ENCODE measurements at regions not wholly inside any gene's neighbourhood (a gene's known extent, or its start where the extent isn't known, plus 50 kb on each side); places are given as distances from the start of the nearest gene placed in this dataset.

- TF ChIP-seq CTCF (IDR thresholded peaks at IDR 0.05) (no peak), EP300 (IDR thresholded peaks at IDR 0.05) (no peak), POLR2A (IDR thresholded peaks at IDR 0.05) (no peak)
- Histone ChIP-seq H3K27me3 (no peaks in the 10 kb centered on the region), H3K36me3 (no peaks in the 10 kb centered on the region), H3K9me3 (peaks cover 0 to 12% (median 0%) of the 10 kb centered on the region in 4 donors), H3K27ac (no peak overlapping the region), H3K4me3 (no peak overlapping the region), H3K4me1 (no peaks in the 10 kb centered on the region)
- WGBS, 2 donors = 91 to 94% methylated on average over 1 of the region's 1 CpG
- no peak for DNase-seq (ENCODE audit: low spot score in 2 of 2)
Measured at GRCh38 chr6:146965110-146965689, 239.0 kb upstream of the STXBP5 start.

GRCh38 chr6:146968041-146968760, 236.0 kb upstream of the STXBP5 start:
- Histone ChIP-seq H3K36me3 (no peaks in the 10 kb centered on the region), H3K4me1 (no peaks in the 10 kb centered on the region), H3K27ac (no peak overlapping the region), H3K27me3 (no peaks in the 10 kb centered on the region), H3K4me3 (no peak overlapping the region), H3K9me3 (peaks cover 0 to 12% (median 0%) of the 10 kb centered on the region in 4 donors)
- 19 to 38% methylated on average over 4 of the region's 4 CpGs for WGBS, 2 donors
- no peak for DNase-seq (ENCODE audit: low spot score in 2 of 2)
- TF ChIP-seq POLR2A (IDR thresholded peaks at IDR 0.05) (no peak), EP300 (IDR thresholded peaks at IDR 0.05) (no peak), CTCF (IDR thresholded peaks at IDR 0.05) (no peak)

GRCh38 chr6:146972546-146972945, 231.7 kb upstream of the STXBP5 start:
- H3K9me3 ChIP-seq = no peaks in the 10 kb centered on the region
- WGBS, 2 donors = 80 to 84% methylated on average over 6 of the region's 6 CpGs

GRCh38 chr6:146974351-146974750, 229.9 kb upstream of the STXBP5 start:
- H3K36me3 ChIP-seq = no peaks in the 10 kb centered on the region
- no peak for TF ChIP-seq POLR2A (IDR thresholded peaks at IDR 0.05)
- TF ChIP-seq EP300 (IDR thresholded peaks at IDR 0.05) = no peak
- no peak for TF ChIP-seq CTCF (IDR thresholded peaks at IDR 0.05)
- H3K27ac ChIP-seq = no peak overlapping the region
- DNase-seq (ENCODE audit: low spot score in 2 of 2) = no peak
- 76 to 91% methylated on average over 3 of the region's 3 CpGs for WGBS, 2 donors
- no peaks in the 10 kb centered on the region for H3K27me3 ChIP-seq
- H3K9me3 ChIP-seq = no peaks in the 10 kb centered on the region
- no peaks in the 10 kb centered on the region for H3K4me1 ChIP-seq
- H3K4me3 ChIP-seq = no peak overlapping the region

More at GRCh38 chr6:146972546-146972945, 231.7 kb upstream of the STXBP5 start:
- H3K27ac ChIP-seq = no peak overlapping the region
- no peaks in the 10 kb centered on the region for H3K4me1 ChIP-seq
- H3K27me3 ChIP-seq = no peaks in the 10 kb centered on the region
- DNase-seq (ENCODE audit: low spot score in 2 of 2) = no peak
- no peaks in the 10 kb centered on the region for H3K36me3 ChIP-seq
- H3K4me3 ChIP-seq = no peak overlapping the region
- TF ChIP-seq POLR2A (IDR thresholded peaks at IDR 0.05) (no peak), CTCF (IDR thresholded peaks at IDR 0.05) (no peak), EP300 (IDR thresholded peaks at IDR 0.05) (no peak)

GRCh38 chr6:146975093-146975492, 229.1 kb upstream of the STXBP5 start:
- 63 to 76% methylated on average over 3 of the region's 3 CpGs for WGBS, 2 donors
- no peaks in the 10 kb centered on the region for H3K9me3 ChIP-seq
- H3K4me1 ChIP-seq = no peaks in the 10 kb centered on the region
- no peak overlapping the region for H3K4me3 ChIP-seq
- TF ChIP-seq EP300 (IDR thresholded peaks at IDR 0.05) = no peak
- TF ChIP-seq POLR2A (IDR thresholded peaks at IDR 0.05) = no peak
- TF ChIP-seq CTCF (IDR thresholded peaks at IDR 0.05) = no peak
- no peak overlapping the region for H3K27ac ChIP-seq
- no peaks in the 10 kb centered on the region for H3K36me3 ChIP-seq
- H3K27me3 ChIP-seq = no peaks in the 10 kb centered on the region
- DNase-seq (ENCODE audit: low spot score in 2 of 2) = no peak
